ENCODE measurements at regions not wholly inside any gene's neighbourhood (a gene's known extent, or its start where the extent isn't known, plus 50 kb on each side); places are given as distances from the start of the nearest gene placed in this dataset.

DNA sequence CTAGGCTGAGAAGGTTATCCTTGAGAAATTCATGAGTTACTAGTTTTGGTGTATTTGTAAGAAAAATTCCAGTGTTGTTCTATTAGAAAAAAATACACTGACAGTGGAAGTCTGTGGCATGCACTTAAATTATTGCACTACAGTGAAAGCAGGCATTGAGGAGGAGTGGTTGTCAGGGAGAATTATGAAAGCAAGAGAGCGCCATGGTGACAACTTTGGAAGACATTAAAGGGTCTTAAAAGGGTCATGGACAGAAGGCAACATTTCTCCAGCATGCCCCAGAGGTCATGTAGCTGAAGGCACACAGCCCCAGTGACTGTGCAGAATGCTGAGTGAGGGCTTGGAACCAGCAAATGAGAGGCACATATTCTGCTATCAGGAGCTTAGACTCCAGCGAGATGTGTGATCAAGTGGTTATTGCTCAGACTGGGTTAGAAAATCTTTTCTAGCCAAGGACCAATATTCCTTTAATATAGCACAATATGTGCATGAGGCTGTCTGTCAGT, 292.7 kb downstream of the OLFM4 start:
- no peaks in the 10 kb centered on the region for H3K4me1 ChIP-seq (ENCODE audit: control insufficient read depth in 2 of 2, insufficient read depth in 2 of 2, low read length in 2 of 2)
- Mint-ChIP-seq H3K27ac (no peak overlapping the region), H3K4me3 (no peak overlapping the region), H3K27me3 (no peaks in the 10 kb centered on the region), H3K9me3 (peaks cover 0 to 17% (median 2%) of the 10 kb centered on the region in 11 donors), H3K4me1 (no peaks in the 10 kb centered on the region), H3K36me3 (no peaks in the 10 kb centered on the region)
- DNase-seq (no peak), ATAC-seq (no peak)
- POLR2A ChIA-PET, result no interaction called here
- no peaks in the 10 kb centered on the region for H3K27me3 ChIP-seq (ENCODE audit: control insufficient read depth in 2 of 2, insufficient read depth in 2 of 2, low read length in 2 of 2)
- intact Hi-C loops (cut with micrococcal nuclease), result no loop called here
- H3K36me3 ChIP-seq (ENCODE audit: control insufficient read depth in 2 of 3, insufficient read depth in 3 of 3, low read length in 3 of 3), result no peaks in the 10 kb centered on the region
- no peaks in the 10 kb centered on the region for H3K9me3 ChIP-seq (ENCODE audit: control insufficient read depth in 2 of 3, low read length in 3 of 3)
- no peak overlapping the region for H3K4me3 ChIP-seq (ENCODE audit: low read length)
- CTCF ChIA-PET, result no interaction called here
- no peak overlapping the region for H3K27ac ChIP-seq (ENCODE audit: low read depth, low read length)

DNA sequence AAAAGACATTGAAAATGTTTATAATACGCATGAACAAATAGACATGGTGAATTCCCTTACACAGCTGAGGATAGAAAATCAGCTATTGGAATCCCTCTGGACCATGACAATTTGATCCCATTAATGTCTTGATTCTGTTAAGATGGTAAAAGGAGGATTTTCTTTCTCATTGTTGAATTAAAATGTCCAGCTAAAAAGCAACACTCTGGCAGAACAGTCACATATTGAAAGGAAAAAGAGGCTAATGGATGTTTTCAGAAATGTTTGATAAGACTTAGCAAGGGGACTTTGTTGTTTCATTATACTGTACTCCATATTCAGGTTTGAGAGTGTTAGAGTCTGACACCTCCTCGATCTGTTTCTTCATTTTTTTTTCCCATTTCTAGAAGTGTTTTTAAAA, 296.0 kb downstream of the OLFM4 start:
- ChIA-PET POLR2A (no interaction called here), CTCF (no interaction called here)
- ATAC-seq, result no peak
- H3K36me3 ChIP-seq (ENCODE audit: control insufficient read depth in 2 of 3, insufficient read depth in 3 of 3, low read length in 3 of 3), result no peaks in the 10 kb centered on the region
- no peak for DNase-seq
- intact Hi-C loops (cut with micrococcal nuclease), result no loop called here
- no peak overlapping the region for H3K27ac ChIP-seq (ENCODE audit: low read depth, low read length)
- no peaks in the 10 kb centered on the region for H3K9me3 ChIP-seq (ENCODE audit: control insufficient read depth in 2 of 3, low read length in 3 of 3)
- H3K4me1 ChIP-seq (ENCODE audit: control insufficient read depth in 2 of 2, insufficient read depth in 2 of 2, low read length in 2 of 2), result no peaks in the 10 kb centered on the region
- no peaks in the 10 kb centered on the region for H3K27me3 Mint-ChIP-seq
- H3K4me3 ChIP-seq (ENCODE audit: low read length), result no peak overlapping the region
- peaks cover 0 to 7% (median 2%) of the 10 kb centered on the region in 11 donors for H3K9me3 Mint-ChIP-seq
- H3K36me3 Mint-ChIP-seq, result no peaks in the 10 kb centered on the region
- H3K4me1 Mint-ChIP-seq, result no peaks in the 10 kb centered on the region
- no peak overlapping the region for H3K4me3 Mint-ChIP-seq
- no peaks in the 10 kb centered on the region for H3K27me3 ChIP-seq (ENCODE audit: control insufficient read depth in 2 of 2, insufficient read depth in 2 of 2, low read length in 2 of 2)
- H3K27ac Mint-ChIP-seq, result no peak overlapping the region

DNA sequence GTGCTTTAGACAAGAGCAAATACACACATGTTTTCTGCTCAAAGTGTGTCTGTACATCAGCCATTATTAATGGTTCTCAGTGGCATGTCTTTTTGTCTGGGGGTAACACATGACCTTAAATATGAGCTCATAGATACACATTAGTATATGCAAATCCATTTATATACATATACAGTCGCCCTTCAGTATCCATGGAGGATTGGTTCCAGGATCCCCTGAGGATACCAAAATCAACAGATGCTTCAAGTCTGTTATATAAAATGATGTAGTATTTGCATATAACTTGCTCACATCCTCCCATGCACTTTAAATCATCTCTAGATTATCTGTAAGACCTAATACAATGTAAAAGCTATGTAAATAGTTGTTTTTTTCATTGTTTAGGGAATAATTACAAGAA, 298.1 kb downstream of the OLFM4 start:
- H3K4me1 ChIP-seq (ENCODE audit: control insufficient read depth in 2 of 2, insufficient read depth in 2 of 2, low read length in 2 of 2), result no peaks in the 10 kb centered on the region
- H3K4me3 Mint-ChIP-seq, result no peak overlapping the region
- H3K4me3 ChIP-seq (ENCODE audit: low read length), result no peak overlapping the region
- no peaks in the 10 kb centered on the region for H3K4me1 Mint-ChIP-seq
- no peaks in the 10 kb centered on the region for H3K36me3 ChIP-seq (ENCODE audit: control insufficient read depth in 2 of 3, insufficient read depth in 3 of 3, low read length in 3 of 3)
- no peaks in the 10 kb centered on the region for H3K36me3 Mint-ChIP-seq
- no peak overlapping the region for H3K27ac Mint-ChIP-seq
- H3K27ac ChIP-seq (ENCODE audit: low read depth, low read length), result no peak overlapping the region
- no peak for DNase-seq
- H3K9me3 ChIP-seq (ENCODE audit: control insufficient read depth in 2 of 3, low read length in 3 of 3), result no peaks in the 10 kb centered on the region
- POLR2A ChIA-PET, result no interaction called here
- H3K27me3 ChIP-seq (ENCODE audit: control insufficient read depth in 2 of 2, insufficient read depth in 2 of 2, low read length in 2 of 2), result no peaks in the 10 kb centered on the region
- no peak for ATAC-seq
- no peaks in the 10 kb centered on the region for H3K27me3 Mint-ChIP-seq
- intact Hi-C loops (cut with micrococcal nuclease), result no loop called here
- CTCF ChIA-PET, result no interaction called here
- H3K9me3 Mint-ChIP-seq, result peaks cover 0 to 10% (median 4%) of the 10 kb centered on the region in 11 donors

DNA sequence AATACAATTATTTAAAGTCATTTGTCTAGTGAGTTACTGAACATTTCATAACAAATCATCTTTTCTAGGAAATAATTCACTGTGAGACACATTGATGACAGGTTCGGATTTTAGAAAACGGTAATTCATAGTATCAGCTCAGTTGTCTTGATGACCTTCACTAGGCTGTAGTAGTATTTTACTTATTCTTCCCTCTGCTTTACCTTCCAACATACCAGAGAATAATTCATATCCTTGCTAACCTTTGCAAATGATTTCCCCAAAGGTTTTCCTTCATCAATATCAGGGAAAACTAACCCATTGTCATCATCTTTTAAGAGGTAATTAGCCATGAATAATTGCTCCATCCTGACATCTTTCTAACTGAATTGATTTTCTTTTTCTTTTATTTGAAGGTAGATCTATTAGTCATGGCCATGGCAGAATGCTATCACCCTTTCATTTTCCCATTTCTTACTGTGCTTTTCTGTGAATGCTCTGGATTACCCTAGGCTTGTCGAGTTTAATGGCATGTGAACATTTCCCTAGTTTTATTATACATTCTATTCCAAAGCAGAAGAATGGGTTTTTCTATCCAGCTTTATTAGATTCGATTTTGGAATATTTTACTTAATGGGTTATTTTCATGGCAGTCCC, 299.2 kb downstream of the OLFM4 start:
- H3K4me3 ChIP-seq (ENCODE audit: low read length), result no peak overlapping the region
- H3K36me3 Mint-ChIP-seq, result no peaks in the 10 kb centered on the region
- peaks cover 0 to 10% (median 4%) of the 10 kb centered on the region in 11 donors for H3K9me3 Mint-ChIP-seq
- ChIA-PET CTCF (no interaction called here), POLR2A (no interaction called here)
- H3K4me3 Mint-ChIP-seq, result no peak overlapping the region
- intact Hi-C loops (cut with micrococcal nuclease), result no loop called here
- H3K4me1 ChIP-seq (ENCODE audit: control insufficient read depth in 2 of 2, insufficient read depth in 2 of 2, low read length in 2 of 2), result no peaks in the 10 kb centered on the region
- no peaks in the 10 kb centered on the region for H3K4me1 Mint-ChIP-seq
- no peak for DNase-seq
- no peak overlapping the region for H3K27ac ChIP-seq (ENCODE audit: low read depth, low read length)
- no peak overlapping the region for H3K27ac Mint-ChIP-seq
- H3K27me3 ChIP-seq (ENCODE audit: control insufficient read depth in 2 of 2, insufficient read depth in 2 of 2, low read length in 2 of 2), result no peaks in the 10 kb centered on the region
- no peaks in the 10 kb centered on the region for H3K9me3 ChIP-seq (ENCODE audit: control insufficient read depth in 2 of 3, low read length in 3 of 3)
- ATAC-seq, result no peak
- H3K36me3 ChIP-seq (ENCODE audit: control insufficient read depth in 2 of 3, insufficient read depth in 3 of 3, low read length in 3 of 3), result no peaks in the 10 kb centered on the region
- H3K27me3 Mint-ChIP-seq, result no peaks in the 10 kb centered on the region

DNA sequence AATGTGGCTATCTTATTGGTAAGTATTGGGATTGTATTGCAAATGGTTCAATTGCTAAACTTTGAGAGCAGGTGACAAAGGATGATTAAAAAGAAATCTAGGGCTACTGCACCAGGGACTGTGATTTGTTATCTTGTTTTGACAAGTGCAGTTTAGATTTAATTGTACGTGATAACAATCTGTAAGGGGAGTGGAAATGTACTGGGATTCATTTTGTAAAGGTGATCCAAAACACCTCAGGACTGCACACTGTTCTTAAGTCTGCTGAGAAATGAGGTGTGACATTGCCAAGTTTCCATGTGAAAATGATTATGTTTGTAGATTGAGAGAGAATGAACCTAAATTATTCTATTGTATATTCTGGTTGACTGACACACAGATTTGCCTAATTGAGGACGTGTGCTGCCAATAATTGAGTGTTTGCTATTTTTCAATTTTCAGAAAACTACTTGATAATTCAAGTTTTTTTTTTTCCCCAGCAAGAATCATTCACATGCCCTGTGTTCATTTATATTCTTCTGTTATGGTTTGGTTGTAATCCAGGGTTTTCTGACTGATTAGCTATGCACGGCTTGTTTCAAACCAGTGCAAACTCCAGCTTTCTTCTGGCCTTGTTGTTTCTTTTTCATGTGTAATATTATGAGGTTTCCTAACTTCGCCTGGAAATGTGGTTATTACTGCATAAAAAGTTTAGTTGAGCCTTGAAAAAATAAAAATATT, 308.0 kb downstream of the OLFM4 start:
- no peak overlapping the region for H3K4me3 ChIP-seq (ENCODE audit: low read length)
- H3K4me1 ChIP-seq (ENCODE audit: control insufficient read depth in 2 of 2, insufficient read depth in 2 of 2, low read length in 2 of 2), result no peaks in the 10 kb centered on the region
- H3K27me3 ChIP-seq (ENCODE audit: control insufficient read depth in 2 of 2, insufficient read depth in 2 of 2, low read length in 2 of 2), result no peaks in the 10 kb centered on the region
- no peaks in the 10 kb centered on the region for H3K9me3 ChIP-seq (ENCODE audit: control insufficient read depth in 2 of 3, low read length in 3 of 3)
- Mint-ChIP-seq H3K4me1 (no peaks in the 10 kb centered on the region), H3K36me3 (no peaks in the 10 kb centered on the region), H3K27ac (no peak overlapping the region), H3K4me3 (no peak overlapping the region), H3K9me3 (peaks cover 0 to 11% (median 2%) of the 10 kb centered on the region in 11 donors), H3K27me3 (no peaks in the 10 kb centered on the region)
- no peaks in the 10 kb centered on the region for H3K36me3 ChIP-seq (ENCODE audit: control insufficient read depth in 2 of 3, insufficient read depth in 3 of 3, low read length in 3 of 3)
- POLR2A ChIA-PET, result no interaction called here
- ATAC-seq (no peak), DNase-seq (no peak)
- CTCF ChIA-PET, result no interaction called here
- no peak overlapping the region for H3K27ac ChIP-seq (ENCODE audit: low read depth, low read length)
- intact Hi-C loops (cut with micrococcal nuclease), result no loop called here

DNA sequence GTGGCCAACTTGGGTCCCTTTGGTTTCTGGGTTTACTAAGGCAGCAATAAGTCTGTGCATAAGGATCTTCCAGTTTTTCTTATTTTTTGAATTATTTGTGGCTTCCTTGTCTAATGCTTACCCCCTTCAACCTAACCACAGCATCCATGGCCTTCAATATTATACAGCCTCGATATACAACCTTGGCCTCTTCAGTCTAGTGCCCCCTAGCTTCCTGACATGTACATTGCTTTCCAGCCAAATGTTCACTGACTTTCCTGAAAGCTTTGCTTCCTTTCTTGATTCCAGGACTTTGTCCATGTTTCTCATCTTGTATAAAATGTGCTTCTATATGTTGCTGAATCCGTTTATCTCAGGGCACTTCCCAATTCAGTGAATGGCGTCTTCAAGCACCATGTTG, 310.1 kb downstream of the OLFM4 start:
- H3K36me3 Mint-ChIP-seq, result peaks cover 0 to 4% (median 0%) of the 10 kb centered on the region in 5 donors
- H3K4me1 Mint-ChIP-seq, result no peaks in the 10 kb centered on the region
- ATAC-seq (no peak), DNase-seq (no peak)
- H3K36me3 ChIP-seq (ENCODE audit: control insufficient read depth in 2 of 3, insufficient read depth in 3 of 3, low read length in 3 of 3), result no peaks in the 10 kb centered on the region
- intact Hi-C loops (cut with micrococcal nuclease), result no loop called here
- H3K27me3 ChIP-seq (ENCODE audit: control insufficient read depth in 2 of 2, insufficient read depth in 2 of 2, low read length in 2 of 2), result no peaks in the 10 kb centered on the region
- CTCF ChIA-PET, result no interaction called here
- H3K4me1 ChIP-seq (ENCODE audit: control insufficient read depth in 2 of 2, insufficient read depth in 2 of 2, low read length in 2 of 2), result no peaks in the 10 kb centered on the region
- peaks cover 0 to 18% (median 4%) of the 10 kb centered on the region in 11 donors for H3K9me3 Mint-ChIP-seq
- peaks cover 0 to 8% (median 0%) of the 10 kb centered on the region in 5 donors for H3K27me3 Mint-ChIP-seq
- no peaks in the 10 kb centered on the region for H3K9me3 ChIP-seq (ENCODE audit: control insufficient read depth in 2 of 3, low read length in 3 of 3)
- no peak overlapping the region for H3K27ac ChIP-seq (ENCODE audit: low read depth, low read length)
- POLR2A ChIA-PET, result no interaction called here
- no peak overlapping the region for H3K4me3 ChIP-seq (ENCODE audit: low read length)
- no peak overlapping the region for H3K27ac Mint-ChIP-seq
- no peak overlapping the region for H3K4me3 Mint-ChIP-seq
